GM21447 (cell line): ENCODE measurements at regions not wholly inside any gene's neighbourhood (a gene's known extent, or its start where the extent isn't known, plus 50 kb on each side); places are given as distances from the start of the nearest gene placed in this dataset.

ENCODE experiments used
- ATAC-seq: cut with Tn5 transposase; IDR thresholded peaks from one replicate; pipeline ENCODE4 v1.9.1; 2021; ENCODE audit not compliant: unreplicated experiment

DNA sequence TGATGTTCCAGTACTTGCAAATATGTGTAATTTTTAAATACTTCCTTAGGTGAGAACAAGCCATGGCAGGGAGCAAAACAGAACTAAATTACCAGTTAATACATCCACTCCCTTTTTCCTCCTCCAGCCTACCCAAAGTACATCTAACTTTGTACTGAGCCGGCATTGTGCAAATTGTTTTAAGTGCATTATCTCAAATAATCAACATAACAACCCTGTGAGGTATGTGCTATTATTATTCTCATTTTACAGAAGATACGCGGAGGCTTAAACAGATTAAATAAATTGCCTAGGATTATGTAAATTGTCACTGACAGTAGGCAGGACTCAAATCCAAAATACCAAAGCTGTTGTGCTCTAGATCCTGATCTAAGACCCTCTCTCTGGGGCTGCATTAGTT, 55.5 kb upstream of the KLF4 start:
- ATAC-seq = no peak

DNA sequence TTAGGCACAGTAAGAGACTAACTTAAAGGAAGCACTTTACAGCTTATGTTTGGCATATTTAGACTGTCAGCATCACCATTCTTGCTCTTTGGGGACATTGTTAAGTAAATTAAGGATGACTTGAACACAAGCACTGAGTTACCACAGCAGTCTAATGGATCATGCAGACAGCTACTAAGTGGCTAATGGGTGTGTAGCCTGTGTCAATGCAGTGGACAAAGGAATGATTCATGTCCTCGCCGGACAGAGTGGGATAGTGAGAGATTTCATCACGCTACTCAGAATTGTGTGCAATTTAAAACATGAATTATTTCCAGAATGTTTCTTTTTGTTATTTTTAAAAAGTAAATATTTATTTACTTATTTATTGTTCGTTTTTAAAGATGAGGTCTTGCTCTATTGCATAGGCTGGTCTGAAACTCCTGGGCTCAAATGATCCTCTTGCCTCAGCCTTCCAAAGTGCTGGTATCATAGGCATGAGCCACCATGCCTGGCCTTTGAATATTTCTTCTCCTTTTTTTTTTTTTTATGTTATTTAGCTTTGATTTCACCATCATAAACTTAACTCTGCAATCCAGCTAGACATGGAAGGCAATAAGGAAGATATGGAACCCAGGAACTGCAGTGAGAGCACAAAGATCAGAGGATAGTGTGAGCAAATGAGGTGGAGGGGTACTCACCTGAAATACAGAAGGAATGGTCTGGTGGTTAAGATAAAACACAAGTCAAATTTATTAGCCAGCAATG, 53.0 kb upstream of the KLF4 start:
- no peak for ATAC-seq

DNA sequence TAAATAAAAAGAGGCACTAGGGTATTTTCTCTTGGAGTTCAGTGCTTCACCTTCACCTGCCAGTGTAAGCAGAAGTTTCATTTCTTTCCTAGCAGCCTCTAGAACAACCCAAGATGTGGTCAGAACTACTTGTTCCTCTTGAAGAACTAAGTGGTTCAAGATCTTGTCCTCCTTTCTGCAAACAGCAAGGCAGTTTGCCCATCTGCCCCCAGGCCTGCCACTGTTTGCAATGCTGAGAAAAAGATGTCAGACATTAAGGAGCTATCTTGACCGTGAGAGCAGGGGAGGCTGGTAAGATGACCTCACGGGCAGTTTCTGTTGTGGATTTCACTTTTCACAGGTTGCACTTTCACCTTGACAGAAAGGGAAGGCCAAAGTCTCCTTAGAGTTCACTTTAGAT, 52.0 kb upstream of the KLF4 start:
- ATAC-seq = peak; percentile 81

DNA sequence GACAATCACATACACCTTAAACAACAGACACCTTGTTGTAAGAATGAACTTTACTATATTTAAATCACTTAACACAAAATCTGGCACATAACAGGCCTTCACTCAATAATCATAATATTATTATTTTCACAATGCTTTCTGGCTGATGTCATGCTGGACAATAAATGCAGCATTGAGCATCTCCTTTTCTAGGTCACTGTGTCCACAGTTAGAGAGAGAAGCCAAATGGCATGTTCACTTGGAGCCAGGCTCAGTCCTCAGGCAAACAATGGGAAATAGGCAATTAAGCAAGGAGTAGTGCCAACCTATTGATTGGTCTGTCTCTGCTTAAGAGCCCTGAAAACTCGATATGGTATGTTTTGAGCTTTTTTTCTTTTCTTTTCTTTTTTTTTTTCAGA, 50.6 kb upstream of the KLF4 start:
- no peak for ATAC-seq

DNA sequence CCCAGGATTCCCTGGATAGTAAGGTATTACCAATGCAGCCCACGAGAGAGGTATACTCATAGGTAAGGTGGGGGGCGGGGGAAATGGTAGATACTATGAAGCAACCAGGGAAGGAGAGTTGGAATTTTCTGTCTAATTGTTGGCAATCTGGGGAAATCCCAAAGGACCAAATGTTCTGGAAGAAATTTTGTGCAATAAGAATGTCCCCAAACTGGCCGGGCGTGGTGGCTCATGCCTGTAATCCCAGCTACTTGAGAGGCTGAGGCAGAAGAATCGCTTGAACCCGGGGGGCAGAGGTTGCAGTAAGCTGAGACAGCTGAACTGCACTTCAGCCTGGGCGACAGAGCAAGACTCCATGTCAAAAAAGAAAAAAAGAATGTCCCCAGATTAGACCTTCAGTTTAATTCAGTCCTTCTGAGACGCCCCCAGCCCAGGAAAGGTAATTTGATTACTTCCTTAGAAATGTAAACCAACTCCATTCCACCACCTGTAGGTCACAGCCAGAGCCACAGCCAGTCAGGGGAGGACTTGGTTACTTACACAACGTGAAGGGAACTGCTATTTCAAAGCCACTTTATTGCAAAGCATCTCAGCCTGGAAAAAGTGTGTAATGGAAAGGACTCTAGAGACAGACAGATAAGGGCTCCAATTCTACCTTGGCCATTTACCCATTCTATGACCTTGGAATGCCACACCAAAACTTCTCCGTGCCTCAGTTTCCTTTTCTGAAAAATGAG, 50.0 kb upstream of the KLF4 start:
- no peak for ATAC-seq
